Parathyroid adenoma (tissue), 2 donors: ENCODE measurements at regions not wholly inside any gene's neighbourhood (a gene's known extent, or its start where the extent isn't known, plus 50 kb on each side); places are given as distances from the start of the nearest gene placed in this dataset.

Experiments
- H2AFZ ChIP-seq: fragments of 300-600 bp; sonication (generic); one replicate; pipeline ENCODE4 v1.7.0; 2017; ENCODE audit warnings: antibody characterized with exemption, mild to moderate bottlenecking
- H3K27ac ChIP-seq: fragments of 300-600 bp; sonication (generic); one replicate; pipeline ENCODE4 v1.7.0; 2017
- H3K27me3 ChIP-seq: fragments of 300-600 bp; sonication (generic); one replicate; pipeline ENCODE4 v1.7.0; 2017; ENCODE audit warnings: low read length; ENCODE audit not compliant: control insufficient read depth, insufficient read depth
- H3K36me3 ChIP-seq: fragments of 300-600 bp; sonication (generic); one replicate; pipeline ENCODE4 v1.7.0; 2017; ENCODE audit warnings: low read length; ENCODE audit not compliant: control insufficient read depth, insufficient read depth
- H3K4me1 ChIP-seq: fragments of 300-600 bp; sonication (generic); one replicate; pipeline ENCODE4 v1.7.0; 2017; ENCODE audit warnings: control low read depth
- H3K4me2 ChIP-seq: fragments of 300-600 bp; sonication (generic); one replicate; pipeline ENCODE4 v1.7.0; 2017; ENCODE audit warnings: low read length
- H3K4me3 ChIP-seq: fragments of 300-600 bp; sonication (generic); one replicate; pipeline ENCODE4 v1.7.0; 2017; ENCODE audit warnings: low read depth, low read length
- H3K79me2 ChIP-seq: fragments of 300-600 bp; sonication (generic); one replicate; pipeline ENCODE4 v1.7.0; 2017; ENCODE audit warnings: control low read depth
- H3K9ac ChIP-seq: fragments of 300-600 bp; sonication (generic); one replicate; pipeline ENCODE4 v1.7.0; 2017; ENCODE audit warnings: mild to moderate bottlenecking
- H3K9me3 ChIP-seq: fragments of 300-600 bp; sonication (generic); one replicate; pipeline ENCODE4 v1.7.0; 2017; ENCODE audit warnings: low read length; ENCODE audit not compliant: control insufficient read depth
- CTCF ChIP-seq: fragments of 300-600 bp; sonication (generic); IDR thresholded peaks from one replicate; pipeline ENCODE4 v1.7.0; 2017; ENCODE audit warnings: antibody characterized with exemption, mild to moderate bottlenecking
- donor health status: primary hyperparathyroidism.

GRCh38 chr2:114085238-114085637 lies 195.3 kb downstream of the ACTR3 start:
- H3K4me3 ChIP-seq: no peak overlapping the region
- H3K9me3 ChIP-seq: no peaks in the 10 kb centered on the region
- no peaks in the 10 kb centered on the region for H3K79me2 ChIP-seq
- no peak for TF ChIP-seq CTCF
- H3K27ac ChIP-seq: no peak overlapping the region
- no peak overlapping the region for H2AFZ ChIP-seq
- no peak overlapping the region for H3K4me2 ChIP-seq
- H3K9ac ChIP-seq: no peak overlapping the region
- no peaks in the 10 kb centered on the region for H3K36me3 ChIP-seq
- H3K4me1 ChIP-seq: no peaks in the 10 kb centered on the region
- no peaks in the 10 kb centered on the region for H3K27me3 ChIP-seq

- H3K9ac ChIP-seq: no peak overlapping the region
- H2AFZ ChIP-seq: no peak overlapping the region
- no peak overlapping the region for H3K4me2 ChIP-seq
- H3K79me2 ChIP-seq: no peaks in the 10 kb centered on the region
- H3K4me1 ChIP-seq: no peaks in the 10 kb centered on the region
- no peak overlapping the region for H3K4me3 ChIP-seq
- H3K27ac ChIP-seq: no peak overlapping the region
- H3K36me3 ChIP-seq: no peaks in the 10 kb centered on the region
- H3K27me3 ChIP-seq: no peaks in the 10 kb centered on the region
- no peaks in the 10 kb centered on the region for H3K9me3 ChIP-seq
- no peak for TF ChIP-seq CTCF
Measured at GRCh38 chr2:114085992-114086391, 196.1 kb downstream of the ACTR3 start.

GRCh38 chr2:114089636-114090319 lies 199.9 kb downstream of the ACTR3 start:
- Histone ChIP-seq H3K36me3 (no peaks in the 10 kb centered on the region), H3K4me2 (no peak overlapping the region), H3K4me3 (no peak overlapping the region), H3K79me2 (no peaks in the 10 kb centered on the region), H3K9me3 (no peaks in the 10 kb centered on the region), H3K9ac (no peak overlapping the region), H3K27me3 (no peaks in the 10 kb centered on the region), H2AFZ (no peak overlapping the region), H3K27ac (no peak overlapping the region), H3K4me1 (no peaks in the 10 kb centered on the region)
- TF ChIP-seq CTCF: no peak

GRCh38 chr2:114091010-114091409 lies 201.1 kb downstream of the ACTR3 start:
- Histone ChIP-seq H3K4me3 (no peak overlapping the region), H2AFZ (no peak overlapping the region), H3K4me1 (no peaks in the 10 kb centered on the region), H3K9ac (no peak overlapping the region), H3K4me2 (no peak overlapping the region), H3K27ac (no peak overlapping the region), H3K9me3 (no peaks in the 10 kb centered on the region), H3K27me3 (no peaks in the 10 kb centered on the region), H3K79me2 (no peaks in the 10 kb centered on the region), H3K36me3 (no peaks in the 10 kb centered on the region)
- TF ChIP-seq CTCF: no peak

GRCh38 chr2:114108249-114108648 lies 218.4 kb downstream of the ACTR3 start:
- no peak for TF ChIP-seq CTCF
- H3K79me2 ChIP-seq: no peaks in the 10 kb centered on the region
- no peak overlapping the region for H2AFZ ChIP-seq
- H3K9ac ChIP-seq: no peak overlapping the region
- no peak overlapping the region for H3K27ac ChIP-seq
- no peak overlapping the region for H3K4me3 ChIP-seq
- H3K4me2 ChIP-seq: no peak overlapping the region
- H3K4me1 ChIP-seq: no peaks in the 10 kb centered on the region
- no peaks in the 10 kb centered on the region for H3K36me3 ChIP-seq
- H3K9me3 ChIP-seq: no peaks in the 10 kb centered on the region
- no peaks in the 10 kb centered on the region for H3K27me3 ChIP-seq
